SK-N-SH (cell line): ENCODE measurements at regions not wholly inside any gene's neighbourhood (a gene's known extent, or its start where the extent isn't known, plus 50 kb on each side); places are given as distances from the start of the nearest gene placed in this dataset.

Experiments used
- FOXM1 ChIP-seq: IDR thresholded peaks from 2 replicates; pipeline ENCODE4 v1.4.0; 2012; ENCODE audit warnings: low read depth, mild to moderate bottlenecking
- GABPA ChIP-seq: IDR thresholded peaks from 2 replicates; pipeline ENCODE4 v1.4.0; 2012; ENCODE audit warnings: low read depth, mild to moderate bottlenecking
- NRF1 ChIP-seq: IDR thresholded peaks from 2 replicates; pipeline ENCODE4 v1.6.1; 2012; ENCODE audit warnings: low read depth, mild to moderate bottlenecking, low read length
- RFX5 ChIP-seq: IDR thresholded peaks from 2 replicates; pipeline ENCODE4 v1.6.1; 2012; ENCODE audit warnings: mild to moderate bottlenecking, improper control_type of control experiment, low read length
- RXRA ChIP-seq: IDR thresholded peaks from 2 replicates; pipeline ENCODE4 v1.4.0; 2012; ENCODE audit warnings: low read depth, mild to moderate bottlenecking, borderline replicate concordance
- SMC3 ChIP-seq: IDR thresholded peaks from 2 replicates; pipeline ENCODE4 v1.6.1; 2012; ENCODE audit warnings: low read depth, low read length, improper control_type of control experiment
- USF2 ChIP-seq: fragments of 150-350 bp; IDR thresholded peaks from 2 replicates; pipeline ENCODE4 v1.6.1; 2017; ENCODE audit warnings: antibody characterized with exemption, low read length, low read depth, borderline replicate concordance
- YY1 ChIP-seq: IDR thresholded peaks from 2 replicates; pipeline ENCODE4 v1.4.0; 2012; ENCODE audit warnings: low read depth, mild to moderate bottlenecking
- TF ChIP-seq, protein P1 (sequence below): fragments of 200-600 bp; sonication (generic); IDR thresholded peaks from 2 replicates; pipeline ENCODE4 v1.6.1; 2017; ENCODE audit warnings: antibody characterized with exemption, mild to moderate bottlenecking, moderate library complexity
- TF ChIP-seq, protein P2 (sequence below): IDR thresholded peaks from 2 replicates; pipeline ENCODE4 v1.6.1; 2012; ENCODE audit warnings: mild to moderate bottlenecking, low read depth, low read length, moderate library complexity
- TF ChIP-seq, protein P3 (sequence below): IDR thresholded peaks from 2 replicates; pipeline ENCODE4 v1.4.0; 2012; ENCODE audit warnings: low read depth, borderline replicate concordance

DNA sequence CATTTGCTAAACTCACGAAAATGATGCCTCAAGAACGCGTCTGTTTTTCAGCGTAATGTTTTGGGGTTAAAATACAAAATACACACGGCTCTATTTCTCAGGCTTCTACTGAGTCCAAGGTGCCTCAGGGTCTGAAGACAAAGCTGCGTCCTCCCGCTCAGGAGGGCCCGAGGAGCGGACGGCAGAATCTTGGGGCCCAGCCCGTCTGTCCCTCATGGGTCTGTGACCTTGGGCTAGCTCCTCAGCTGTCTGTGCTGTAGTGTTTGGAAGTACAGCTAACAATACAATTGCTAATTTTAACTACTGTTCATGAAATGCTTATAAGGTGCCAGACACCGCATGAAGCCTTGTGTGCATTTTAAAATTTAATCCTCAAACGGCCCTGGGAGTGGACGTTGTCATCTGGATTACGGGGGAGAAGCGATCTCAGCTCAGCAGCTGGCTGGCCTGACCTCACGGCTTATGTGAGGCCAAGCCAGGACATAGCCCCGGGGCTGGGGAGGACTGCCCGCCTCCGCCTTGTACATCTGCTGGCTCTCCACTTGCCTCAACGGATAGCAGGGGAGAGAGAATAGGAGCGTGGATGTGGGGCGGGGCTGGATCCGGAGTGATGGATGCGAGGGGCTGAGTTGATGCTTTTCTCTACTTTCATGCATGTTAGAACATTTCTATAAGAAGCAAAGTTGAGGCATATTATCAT is 357.4 kb downstream of the GLRX3 start:
- TF ChIP-seq, protein P1, sequence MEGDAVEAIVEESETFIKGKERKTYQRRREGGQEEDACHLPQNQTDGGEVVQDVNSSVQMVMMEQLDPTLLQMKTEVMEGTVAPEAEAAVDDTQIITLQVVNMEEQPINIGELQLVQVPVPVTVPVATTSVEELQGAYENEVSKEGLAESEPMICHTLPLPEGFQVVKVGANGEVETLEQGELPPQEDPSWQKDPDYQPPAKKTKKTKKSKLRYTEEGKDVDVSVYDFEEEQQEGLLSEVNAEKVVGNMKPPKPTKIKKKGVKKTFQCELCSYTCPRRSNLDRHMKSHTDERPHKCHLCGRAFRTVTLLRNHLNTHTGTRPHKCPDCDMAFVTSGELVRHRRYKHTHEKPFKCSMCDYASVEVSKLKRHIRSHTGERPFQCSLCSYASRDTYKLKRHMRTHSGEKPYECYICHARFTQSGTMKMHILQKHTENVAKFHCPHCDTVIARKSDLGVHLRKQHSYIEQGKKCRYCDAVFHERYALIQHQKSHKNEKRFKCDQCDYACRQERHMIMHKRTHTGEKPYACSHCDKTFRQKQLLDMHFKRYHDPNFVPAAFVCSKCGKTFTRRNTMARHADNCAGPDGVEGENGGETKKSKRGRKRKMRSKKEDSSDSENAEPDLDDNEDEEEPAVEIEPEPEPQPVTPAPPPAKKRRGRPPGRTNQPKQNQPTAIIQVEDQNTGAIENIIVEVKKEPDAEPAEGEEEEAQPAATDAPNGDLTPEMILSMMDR: no peak
- TF ChIP-seq RXRA (no peak), USF2 (no peak), NRF1 (no peak), YY1 (no peak), GABPA (no peak), RFX5 (no peak), FOXM1 (no peak), SMC3 (no peak)
- TF ChIP-seq, protein P2, sequence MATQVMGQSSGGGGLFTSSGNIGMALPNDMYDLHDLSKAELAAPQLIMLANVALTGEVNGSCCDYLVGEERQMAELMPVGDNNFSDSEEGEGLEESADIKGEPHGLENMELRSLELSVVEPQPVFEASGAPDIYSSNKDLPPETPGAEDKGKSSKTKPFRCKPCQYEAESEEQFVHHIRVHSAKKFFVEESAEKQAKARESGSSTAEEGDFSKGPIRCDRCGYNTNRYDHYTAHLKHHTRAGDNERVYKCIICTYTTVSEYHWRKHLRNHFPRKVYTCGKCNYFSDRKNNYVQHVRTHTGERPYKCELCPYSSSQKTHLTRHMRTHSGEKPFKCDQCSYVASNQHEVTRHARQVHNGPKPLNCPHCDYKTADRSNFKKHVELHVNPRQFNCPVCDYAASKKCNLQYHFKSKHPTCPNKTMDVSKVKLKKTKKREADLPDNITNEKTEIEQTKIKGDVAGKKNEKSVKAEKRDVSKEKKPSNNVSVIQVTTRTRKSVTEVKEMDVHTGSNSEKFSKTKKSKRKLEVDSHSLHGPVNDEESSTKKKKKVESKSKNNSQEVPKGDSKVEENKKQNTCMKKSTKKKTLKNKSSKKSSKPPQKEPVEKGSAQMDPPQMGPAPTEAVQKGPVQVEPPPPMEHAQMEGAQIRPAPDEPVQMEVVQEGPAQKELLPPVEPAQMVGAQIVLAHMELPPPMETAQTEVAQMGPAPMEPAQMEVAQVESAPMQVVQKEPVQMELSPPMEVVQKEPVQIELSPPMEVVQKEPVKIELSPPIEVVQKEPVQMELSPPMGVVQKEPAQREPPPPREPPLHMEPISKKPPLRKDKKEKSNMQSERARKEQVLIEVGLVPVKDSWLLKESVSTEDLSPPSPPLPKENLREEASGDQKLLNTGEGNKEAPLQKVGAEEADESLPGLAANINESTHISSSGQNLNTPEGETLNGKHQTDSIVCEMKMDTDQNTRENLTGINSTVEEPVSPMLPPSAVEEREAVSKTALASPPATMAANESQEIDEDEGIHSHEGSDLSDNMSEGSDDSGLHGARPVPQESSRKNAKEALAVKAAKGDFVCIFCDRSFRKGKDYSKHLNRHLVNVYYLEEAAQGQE: no peak
- TF ChIP-seq, protein P3, sequence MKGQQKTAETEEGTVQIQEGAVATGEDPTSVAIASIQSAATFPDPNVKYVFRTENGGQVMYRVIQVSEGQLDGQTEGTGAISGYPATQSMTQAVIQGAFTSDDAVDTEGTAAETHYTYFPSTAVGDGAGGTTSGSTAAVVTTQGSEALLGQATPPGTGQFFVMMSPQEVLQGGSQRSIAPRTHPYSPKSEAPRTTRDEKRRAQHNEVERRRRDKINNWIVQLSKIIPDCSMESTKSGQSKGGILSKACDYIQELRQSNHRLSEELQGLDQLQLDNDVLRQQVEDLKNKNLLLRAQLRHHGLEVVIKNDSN: no peak
